Lung (tissue), 11 donors: ENCODE measurements at regions not wholly inside any gene's neighbourhood (a gene's known extent, or its start where the extent isn't known, plus 50 kb on each side); places are given as distances from the start of the nearest gene placed in this dataset.

Experiments
- ATAC-seq: fragments of 200-7000 bp; cut with Tn5 transposase; one replicate; pipeline ENCODE4 v1.9.1; 2020; ENCODE audit warnings: moderate number of reproducible peaks; ENCODE audit not compliant: insufficient read depth, low FRiP score
- DNase-seq, 3 donors: peaks; one replicate each; pipeline ENCODE4 v3.0.0-alpha.2; 2013 to 2017
- H3K27ac ChIP-seq, 2 donors: one replicate each; pipeline ENCODE4 v1.5.1; 2013; ENCODE audit warnings: mild to moderate bottlenecking in 2 of 2, moderate library complexity in 2 of 2, control low read depth in 1 of 2, inconsistent platforms in 1 of 2, low read depth in 1 of 2, low read length in 1 of 2
- H3K27me3 ChIP-seq, 3 donors: one replicate each; pipeline ENCODE4 v1.5.1; 2013; ENCODE audit warnings: low read length in 2 of 3; ENCODE audit not compliant: control insufficient read depth in 3 of 3, insufficient read depth in 3 of 3
- H3K36me3 ChIP-seq, 4 donors: one replicate each; pipeline ENCODE4 v1.5.1; 2013; ENCODE audit warnings: low read length in 4 of 4, mild to moderate bottlenecking in 1 of 4, moderate library complexity in 1 of 4; ENCODE audit not compliant: control insufficient read depth in 4 of 4, insufficient read depth in 4 of 4
- H3K4me1 ChIP-seq, 5 donors: one replicate each; pipeline ENCODE4 v1.5.1; 2013; ENCODE audit warnings: low read length in 5 of 5, mild to moderate bottlenecking in 2 of 5, moderate library complexity in 1 of 5; ENCODE audit not compliant: control insufficient read depth in 5 of 5, insufficient read depth in 5 of 5
- H3K4me3 ChIP-seq: one replicate; pipeline ENCODE4 v1.5.1; 2013; ENCODE audit warnings: mild to moderate bottlenecking, control low read depth, moderate library complexity
- H3K9ac ChIP-seq, 2 donors: one replicate each; pipeline ENCODE4 v1.5.1; 2013; ENCODE audit warnings: low read length in 2 of 2, control low read depth in 1 of 2; ENCODE audit not compliant: insufficient read depth in 1 of 2
- H3K9me3 ChIP-seq, 4 donors: one replicate each; pipeline ENCODE4 v1.5.1; 2013; ENCODE audit warnings: low read length in 3 of 4, mild to moderate bottlenecking in 1 of 4, moderate library complexity in 1 of 4; ENCODE audit not compliant: control insufficient read depth in 4 of 4, insufficient read depth in 3 of 4
- WGBS, 2 donors: extraction: QIAGEN DNeasy Blood & Tissue Kit; methylation state at CpG; one replicate each; pipeline ENCODE4 v1.1.7; 2013; 5-methylcytosine and 5-hydroxymethylcytosine counted together
- TF ChIP-seq, protein P1 (sequence below): IDR thresholded peaks from 2 replicates; pipeline ENCODE4 v1.5.1; 2012; ENCODE audit warnings: mild to moderate bottlenecking; ENCODE audit errors: control extremely low read depth, extremely low read depth
- donor health status: control.
- donor health status: control.
- donor health status: Bipolar disorder and iron deficiency.
- donor health status: healthy.
- donor health status: DM: yes; HTN: yes; CAD: no.

- no peak overlapping the region for H3K4me3 ChIP-seq
- H3K9me3 ChIP-seq: no peaks in the 10 kb centered on the region
- peaks cover 0 to 6% (median 0%) of the 10 kb centered on the region in 3 donors for H3K27me3 ChIP-seq
- WGBS, 2 donors: 80 to 84% methylated on average over 8 of the region's 8 CpGs
- H3K36me3 ChIP-seq: no peaks in the 10 kb centered on the region
- no peak for ATAC-seq
- TF ChIP-seq, protein P1, sequence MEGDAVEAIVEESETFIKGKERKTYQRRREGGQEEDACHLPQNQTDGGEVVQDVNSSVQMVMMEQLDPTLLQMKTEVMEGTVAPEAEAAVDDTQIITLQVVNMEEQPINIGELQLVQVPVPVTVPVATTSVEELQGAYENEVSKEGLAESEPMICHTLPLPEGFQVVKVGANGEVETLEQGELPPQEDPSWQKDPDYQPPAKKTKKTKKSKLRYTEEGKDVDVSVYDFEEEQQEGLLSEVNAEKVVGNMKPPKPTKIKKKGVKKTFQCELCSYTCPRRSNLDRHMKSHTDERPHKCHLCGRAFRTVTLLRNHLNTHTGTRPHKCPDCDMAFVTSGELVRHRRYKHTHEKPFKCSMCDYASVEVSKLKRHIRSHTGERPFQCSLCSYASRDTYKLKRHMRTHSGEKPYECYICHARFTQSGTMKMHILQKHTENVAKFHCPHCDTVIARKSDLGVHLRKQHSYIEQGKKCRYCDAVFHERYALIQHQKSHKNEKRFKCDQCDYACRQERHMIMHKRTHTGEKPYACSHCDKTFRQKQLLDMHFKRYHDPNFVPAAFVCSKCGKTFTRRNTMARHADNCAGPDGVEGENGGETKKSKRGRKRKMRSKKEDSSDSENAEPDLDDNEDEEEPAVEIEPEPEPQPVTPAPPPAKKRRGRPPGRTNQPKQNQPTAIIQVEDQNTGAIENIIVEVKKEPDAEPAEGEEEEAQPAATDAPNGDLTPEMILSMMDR: no peak
- no peak for DNase-seq
- H3K27ac ChIP-seq: no peak overlapping the region
- H3K4me1 ChIP-seq: no peaks in the 10 kb centered on the region
- no peak overlapping the region for H3K9ac ChIP-seq
Measured at GRCh38 chr2:3000125-3000524, 377.5 kb downstream of the EIPR1 start.

DNA sequence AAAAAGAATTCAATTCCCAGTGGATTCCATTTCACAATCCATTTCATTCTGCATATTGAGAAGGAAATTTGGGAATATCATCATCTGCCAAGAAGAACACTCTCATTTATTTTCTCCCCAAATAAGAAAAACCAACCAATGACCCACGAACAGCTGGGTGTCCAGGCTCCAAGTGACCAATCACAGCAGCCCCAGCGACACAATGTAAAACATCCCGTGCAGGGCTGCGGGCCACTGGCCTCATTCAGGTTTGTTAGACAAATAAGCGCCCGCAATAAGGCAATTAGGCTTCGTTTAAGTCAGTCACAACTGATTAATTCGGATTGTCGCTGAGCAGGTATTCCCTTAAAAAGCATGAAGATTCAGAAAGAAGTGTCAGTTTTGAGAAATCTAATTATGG lies 378.6 kb downstream of the EIPR1 start:
- H3K9me3 ChIP-seq: no peaks in the 10 kb centered on the region
- DNase-seq (no peak), ATAC-seq (no peak)
- no peak overlapping the region for H3K27ac ChIP-seq
- 86 to 89% methylated on average over 9 of the region's 9 CpGs for WGBS, 2 donors
- H3K27me3 ChIP-seq: peaks cover 0 to 6% (median 0%) of the 10 kb centered on the region in 3 donors
- no peak overlapping the region for H3K9ac ChIP-seq
- TF ChIP-seq, protein P1: no peak
- no peaks in the 10 kb centered on the region for H3K4me1 ChIP-seq
- H3K36me3 ChIP-seq: no peaks in the 10 kb centered on the region
- H3K4me3 ChIP-seq: no peak overlapping the region

DNA sequence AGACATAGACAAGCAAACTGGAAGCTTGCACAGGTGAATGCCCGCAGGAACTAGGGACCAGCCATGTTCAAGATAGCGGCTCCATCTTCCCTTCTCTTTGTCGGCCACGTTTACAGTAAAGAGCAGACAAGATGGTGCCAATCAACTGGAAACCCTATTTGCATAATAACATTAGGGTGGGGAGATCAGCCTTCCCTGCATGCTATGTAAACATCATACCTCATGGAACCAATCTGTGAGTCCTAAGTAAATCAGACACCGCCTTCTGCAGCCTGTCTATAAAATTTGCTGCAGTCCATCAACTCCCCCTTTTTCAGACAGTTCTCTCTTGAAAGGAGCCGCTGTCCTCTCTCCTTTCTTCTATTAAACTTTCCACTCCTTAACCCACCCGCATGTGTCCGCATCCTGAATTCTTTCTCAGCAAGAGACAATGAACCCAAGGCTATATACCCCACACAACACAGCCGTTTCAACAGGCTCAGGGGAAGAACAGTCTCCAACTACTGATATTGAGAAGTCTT lies 384.4 kb downstream of the EIPR1 start:
- H3K4me3 ChIP-seq: no peak overlapping the region
- H3K27ac ChIP-seq: no peak overlapping the region
- H3K9ac ChIP-seq: no peak overlapping the region
- peaks cover 0 to 1% (median 0%) of the 10 kb centered on the region in 5 donors for H3K4me1 ChIP-seq
- no peak for ATAC-seq
- TF ChIP-seq, protein P1: no peak
- no peaks in the 10 kb centered on the region for H3K36me3 ChIP-seq
- WGBS, 2 donors: 87 to 89% methylated on average over 9 of the region's 9 CpGs
- H3K9me3 ChIP-seq: peaks cover 0 to 3% (median under 1%) of the 10 kb centered on the region in 4 donors
- DNase-seq: no peak
- no peaks in the 10 kb centered on the region for H3K27me3 ChIP-seq

- ATAC-seq: no peak
- WGBS, 2 donors: 34 to 50% methylated on average over 3 of the region's 3 CpGs
- H3K4me1 ChIP-seq: peaks cover 0 to 1% (median 0%) of the 10 kb centered on the region in 5 donors
Measured at GRCh38 chr2:2992634-2993033, 385.0 kb downstream of the EIPR1 start.

More at GRCh38 chr2:2992634-2993033, 385.0 kb downstream of the EIPR1 start:
- no peak overlapping the region for H3K27ac ChIP-seq
- no peaks in the 10 kb centered on the region for H3K27me3 ChIP-seq
- no peaks in the 10 kb centered on the region for H3K36me3 ChIP-seq
- TF ChIP-seq, protein P1: no peak
- H3K9me3 ChIP-seq: peaks cover 0 to 3% (median under 1%) of the 10 kb centered on the region in 4 donors
- no peak for DNase-seq
- H3K9ac ChIP-seq: no peak overlapping the region
- no peak overlapping the region for H3K4me3 ChIP-seq
